BLaER1 treated with 17β-estradiol and CSF1 and Interleukin-3, amounts not matched to agents 10 nM and 100 nM (cell line): ENCODE measurements at regions not wholly inside any gene's neighbourhood (a gene's known extent, or its start where the extent isn't known, plus 50 kb on each side); places are given as distances from the start of the nearest gene placed in this dataset.
A peak's percentile ranks its signal among the peaks of the same experiment; 100 is the strongest.
"Not testable (repeated sequence)": the region's sequence is repeated elsewhere in the genome, so short reads cannot be mapped to it uniquely, and the experiment has no call there.

Experiments used
- H3K27ac ChIP-seq, 11 experiments: shearing (Covaris generic); formaldehyde crosslinking; 2 replicates each; pipeline ENCODE4 v1.8.1; 2022
- H3K27me3 ChIP-seq, 11 experiments: shearing (Covaris generic); formaldehyde crosslinking; 2 replicates each; pipeline ENCODE4 v1.8.1; 2022
- H3K36me3 ChIP-seq, 11 experiments: shearing (Covaris generic); formaldehyde crosslinking; 2 replicates each; pipeline ENCODE4 v1.8.1; 2022
- H3K4me1 ChIP-seq, 10 experiments: shearing (Covaris generic); formaldehyde crosslinking; 2 replicates each; pipeline ENCODE4 v1.8.1; 2022
- H3K4me2 ChIP-seq, 11 experiments: shearing (Covaris generic); formaldehyde crosslinking; 2 replicates each; pipeline ENCODE4 v1.8.1; 2022
- H3K4me3 ChIP-seq, 10 experiments: shearing (Covaris generic); formaldehyde crosslinking; 2 replicates each; pipeline ENCODE4 v1.8.1; 2022
- H3K9ac ChIP-seq, 11 experiments: shearing (Covaris generic); formaldehyde crosslinking; 2 replicates each; pipeline ENCODE4 v1.8.1; 2022
- H3K9me3 ChIP-seq, 11 experiments: shearing (Covaris generic); formaldehyde crosslinking; replicated peaks in 1 of 11; 2 replicates each; pipeline ENCODE4 v1.8.1; 2022
- H4K20me1 ChIP-seq, 11 experiments: shearing (Covaris generic); formaldehyde crosslinking; 2 replicates each; pipeline ENCODE4 v1.8.1; 2022
- Cebpa-rat ChIP-seq, 11 experiments: shearing (Covaris generic); IDR thresholded peaks; 2 replicates each; pipeline ENCODE4 v1.8.1; 2022

DNA sequence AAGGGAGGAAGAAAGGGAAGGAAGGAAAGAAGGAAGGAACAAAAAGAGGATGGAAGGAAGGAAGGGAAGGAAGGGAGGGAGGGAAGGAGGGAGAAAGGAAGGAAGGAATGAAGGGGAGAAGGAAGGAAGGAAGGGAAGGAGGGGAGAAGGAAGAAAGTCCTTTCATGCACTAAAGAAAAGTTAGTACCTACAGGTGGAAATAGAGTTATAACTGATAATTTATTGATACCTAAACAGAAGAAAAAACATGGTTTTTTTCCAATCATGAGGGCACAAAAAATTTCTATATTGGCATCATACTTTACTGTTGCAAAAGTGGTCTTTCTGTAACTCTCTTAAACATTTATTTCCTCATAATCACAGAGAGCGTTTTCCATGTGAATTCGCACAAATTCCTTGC lies 659.4 kb downstream of the MAFB start:
- no peak for TF ChIP-seq Cebpa-rat (IDR thresholded peaks at IDR 0.05)
- no peak overlapping the region for H3K9ac ChIP-seq
- no peak overlapping the region for H3K4me2 ChIP-seq
- no peak overlapping the region for H3K4me3 ChIP-seq
- no peaks in the 10 kb centered on the region for H4K20me1 ChIP-seq
- H3K4me1 ChIP-seq, result peaks cover 0 to 70% (median 6%) of the 10 kb centered on the region in 10 experiments; a peak in 9 of 20 replicates
- no peaks in the 10 kb centered on the region; a peak in 1 of 22 replicates for H3K9me3 ChIP-seq
- H3K27ac ChIP-seq, result no peak overlapping the region
- no peaks in the 10 kb centered on the region for H3K27me3 ChIP-seq
- no peaks in the 10 kb centered on the region for H3K36me3 ChIP-seq

DNA sequence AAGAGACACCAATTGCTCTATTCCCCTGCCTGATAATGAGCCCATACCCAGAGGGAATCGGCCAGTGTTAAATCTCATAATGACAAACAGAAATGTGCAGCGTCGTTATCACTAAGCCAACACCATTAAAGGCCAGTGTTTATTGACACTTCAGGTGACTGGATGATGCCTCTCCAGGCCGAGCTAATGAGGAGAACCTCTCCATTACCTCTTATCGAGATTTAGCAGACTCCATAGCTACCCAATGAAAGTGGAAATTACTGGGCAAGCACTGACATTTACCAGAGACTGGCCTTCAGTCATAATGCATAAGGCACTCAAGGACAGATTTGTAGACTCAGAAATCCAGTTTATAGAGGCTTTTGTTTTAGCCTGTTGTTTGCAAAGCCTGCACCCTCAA lies 669.5 kb downstream of the MAFB start:
- H3K27me3 ChIP-seq, result no peaks in the 10 kb centered on the region
- H3K9ac ChIP-seq, result no peak overlapping the region
- TF ChIP-seq Cebpa-rat (IDR thresholded peaks at IDR 0.05), result no peak
- H3K27ac ChIP-seq, result no peak overlapping the region
- H3K4me1 ChIP-seq, result peaks cover 0 to 22% (median 5%) of the 10 kb centered on the region in 10 experiments; a peak in 10 of 20 replicates
- no peaks in the 10 kb centered on the region for H3K9me3 ChIP-seq
- H3K36me3 ChIP-seq, result no peaks in the 10 kb centered on the region
- no peaks in the 10 kb centered on the region for H4K20me1 ChIP-seq
- no peak overlapping the region for H3K4me2 ChIP-seq
- H3K4me3 ChIP-seq, result no peak overlapping the region

GRCh38 chr20:40017765-40018164 lies 671.3 kb downstream of the MAFB start:
- peaks cover 0 to 22% (median 5%) of the 10 kb centered on the region in 10 experiments; a peak in 10 of 20 replicates for H3K4me1 ChIP-seq
- peak overlapping the region in 2 of 11 experiments; percentile 43 to 71; a peak in 3 of 22 replicates for H3K4me2 ChIP-seq
- no peaks in the 10 kb centered on the region for H3K9me3 ChIP-seq
- TF ChIP-seq Cebpa-rat (IDR thresholded peaks at IDR 0.05), result peak in 2 of 11 experiments; percentile 42 to 75; a peak in 3 of 22 replicates
- H3K27me3 ChIP-seq, result no peaks in the 10 kb centered on the region
- H3K36me3 ChIP-seq, result no peaks in the 10 kb centered on the region
- H3K9ac ChIP-seq, result no peak overlapping the region
- no peak overlapping the region for H3K4me3 ChIP-seq
- H3K27ac ChIP-seq, result no peak overlapping the region
- no peaks in the 10 kb centered on the region for H4K20me1 ChIP-seq

GRCh38 chr20:40016890-40017289 lies 672.1 kb downstream of the MAFB start:
- H3K9me3 ChIP-seq, result no peaks in the 10 kb centered on the region
- no peaks in the 10 kb centered on the region for H4K20me1 ChIP-seq
- H3K4me3 ChIP-seq, result no peak overlapping the region
- peak overlapping the region in 5 of 11 experiments; percentile 21 to 69 (median 54); a peak in 8 of 22 replicates for H3K27ac ChIP-seq
- H3K36me3 ChIP-seq, result no peaks in the 10 kb centered on the region
- H3K9ac ChIP-seq, result 0 out of 22 replicates have a peak overlapping the region, but pooled peaks of 1 of the 11 experiments have one; percentile 16
- H3K4me1 ChIP-seq, result peaks cover 0 to 22% (median 5%) of the 10 kb centered on the region in 10 experiments; a peak in 10 of 20 replicates
- peak overlapping the region in 4 of 11 experiments; percentile 37 to 71 (median 50); a peak in 7 of 22 replicates for H3K4me2 ChIP-seq
- TF ChIP-seq Cebpa-rat (IDR thresholded peaks at IDR 0.05), result no peak
- no peaks in the 10 kb centered on the region for H3K27me3 ChIP-seq

GRCh38 chr20:40016392-40016791 lies 672.6 kb downstream of the MAFB start:
- Histone ChIP-seq H3K4me1 (peaks cover 0 to 22% (median 5%) of the 10 kb centered on the region in 10 experiments; a peak in 10 of 20 replicates), H3K27me3 (no peaks in the 10 kb centered on the region)

DNA sequence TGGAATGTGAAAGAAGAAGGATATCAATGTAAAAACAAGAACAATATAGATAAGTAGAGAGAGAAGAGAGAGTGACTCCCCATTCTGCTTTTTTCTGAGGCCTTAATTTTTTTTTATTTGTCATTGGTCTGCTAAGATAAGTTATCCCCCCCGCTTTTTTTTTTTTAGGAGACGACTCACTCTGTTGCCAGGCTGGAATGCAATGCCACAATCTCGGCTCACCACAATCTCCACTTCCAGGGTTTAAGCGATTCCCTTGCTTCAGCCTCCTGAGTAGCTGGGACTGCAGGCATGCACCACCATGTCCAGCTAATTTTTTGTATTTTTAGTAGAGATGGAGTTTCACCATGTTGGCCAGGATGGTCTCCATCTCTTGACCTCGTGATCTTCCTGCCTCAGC lies 677.0 kb downstream of the MAFB start:
- H3K9ac ChIP-seq, H3K27me3 ChIP-seq, H3K36me3 ChIP-seq, H3K4me3 ChIP-seq, H4K20me1 ChIP-seq, H3K4me2 ChIP-seq, H3K9me3 ChIP-seq, H3K27ac ChIP-seq: not testable (repeated sequence)
- peaks cover 0 to 12% (median 5%) of the 10 kb centered on the region in 10 experiments; a peak in 10 of 20 replicates for H3K4me1 ChIP-seq

More at GRCh38 chr20:40016392-40016791, 672.6 kb downstream of the MAFB start:
- Histone ChIP-seq H3K36me3 (no peaks in the 10 kb centered on the region), H3K4me2 (peak overlapping the region in 4 of 11 experiments; percentile 37 to 71 (median 50); a peak in 7 of 22 replicates), H3K9ac (no peak overlapping the region), H3K9me3 (no peaks in the 10 kb centered on the region), H4K20me1 (no peaks in the 10 kb centered on the region), H3K4me3 (no peak overlapping the region), H3K27ac (peak overlapping the region in 5 of 11 experiments; percentile 21 to 69 (median 54); a peak in 8 of 22 replicates)
- no peak for TF ChIP-seq Cebpa-rat (IDR thresholded peaks at IDR 0.05)

- Histone ChIP-seq H4K20me1 (no peaks in the 10 kb centered on the region), H3K4me1 (peaks cover 0 to 6% (median 0%) of the 10 kb centered on the region in 10 experiments; a peak in 2 of 20 replicates), H3K9me3 (no peaks in the 10 kb centered on the region), H3K36me3 (no peaks in the 10 kb centered on the region), H3K4me2 (no peak overlapping the region), H3K27me3 (no peaks in the 10 kb centered on the region), H3K27ac (no peak overlapping the region), H3K9ac (no peak overlapping the region), H3K4me3 (no peak overlapping the region)
- TF ChIP-seq Cebpa-rat (IDR thresholded peaks at IDR 0.05), result no peak
Measured at GRCh38 chr20:40010483-40010882, 678.6 kb downstream of the MAFB start.

DNA sequence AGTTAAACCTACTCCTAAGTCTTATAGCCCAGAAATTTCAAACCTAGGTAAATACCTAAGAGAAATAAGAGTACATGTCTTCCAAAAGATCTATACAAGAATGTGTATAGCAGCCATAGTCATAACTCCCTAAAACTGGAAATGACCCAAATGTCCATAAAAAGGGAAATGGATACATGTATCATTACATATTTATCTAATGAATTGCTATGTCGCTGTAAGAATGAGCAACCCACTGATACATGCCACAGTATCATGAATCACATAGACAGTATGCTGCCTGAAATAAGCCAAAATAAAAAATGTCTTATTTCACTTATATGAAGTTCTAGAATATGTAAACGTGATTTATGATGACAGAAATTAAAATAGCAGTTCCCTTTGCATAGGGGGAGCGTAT lies 679.5 kb downstream of the MAFB start:
- no peaks in the 10 kb centered on the region for H4K20me1 ChIP-seq

GRCh38 chr20:40008177-40008576 lies 680.9 kb downstream of the MAFB start:
- Histone ChIP-seq H3K36me3 (no peaks in the 10 kb centered on the region), H3K9me3 (no peaks in the 10 kb centered on the region), H3K4me3 (no peak overlapping the region), H3K4me1 (peaks cover 0 to 6% (median 0%) of the 10 kb centered on the region in 10 experiments; a peak in 2 of 20 replicates), H3K9ac (no peak overlapping the region), H3K4me2 (no peak overlapping the region), H3K27me3 (no peaks in the 10 kb centered on the region), H3K27ac (no peak overlapping the region), H4K20me1 (no peaks in the 10 kb centered on the region)
- TF ChIP-seq Cebpa-rat (IDR thresholded peaks at IDR 0.05), result no peak

More for the DNA sequence above, 679.5 kb downstream of the MAFB start:
- Histone ChIP-seq H3K27me3 (no peaks in the 10 kb centered on the region), H3K9ac (no peak overlapping the region), H3K4me2 (no peak overlapping the region), H3K36me3 (no peaks in the 10 kb centered on the region), H3K9me3 (no peaks in the 10 kb centered on the region), H3K27ac (no peak overlapping the region), H3K4me1 (peaks cover 0 to 6% (median 0%) of the 10 kb centered on the region in 10 experiments; a peak in 2 of 20 replicates), H3K4me3 (no peak overlapping the region)
- no peak for TF ChIP-seq Cebpa-rat (IDR thresholded peaks at IDR 0.05)
